Embryonic facial prominence (tissue), 1 donor: ENCODE measurements at regions not wholly inside any gene's neighbourhood (a gene's known extent, or its start where the extent isn't known, plus 50 kb on each side); places are given as distances from the start of the nearest gene placed in this dataset.
"Not testable (repeated sequence)": the region's sequence is repeated elsewhere in the genome, so short reads cannot be mapped to it uniquely, and the experiment has no call there.

Experiments
- DNase-seq: peaks from one replicate; pipeline ENCODE4 v3.0.0-alpha.2; 2016; ENCODE audit errors: extremely low spot score

- no peak for DNase-seq
Observed at GRCh38 chrX:109782994-109783700, 50.1 kb upstream of the ACSL4 start.

DNA sequence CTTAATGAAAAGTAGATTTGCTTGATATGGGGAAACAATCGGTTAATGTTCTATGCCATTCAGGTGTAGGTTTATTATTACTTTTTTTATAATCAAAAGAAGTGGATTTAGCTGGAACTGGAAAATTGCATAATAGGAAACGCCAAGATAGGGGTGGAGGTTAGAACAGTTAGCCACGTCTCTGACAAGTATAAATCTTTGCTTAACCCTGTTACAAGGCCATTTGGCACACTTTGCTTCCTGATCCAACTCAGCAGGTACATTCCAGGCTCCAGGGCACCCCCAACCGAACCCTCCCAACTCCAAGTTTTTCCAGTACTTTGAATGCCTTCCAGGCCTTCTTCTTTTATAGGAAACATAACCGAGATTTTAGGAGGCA lies 50.6 kb upstream of the ACSL4 start:
- no peak for DNase-seq

DNA sequence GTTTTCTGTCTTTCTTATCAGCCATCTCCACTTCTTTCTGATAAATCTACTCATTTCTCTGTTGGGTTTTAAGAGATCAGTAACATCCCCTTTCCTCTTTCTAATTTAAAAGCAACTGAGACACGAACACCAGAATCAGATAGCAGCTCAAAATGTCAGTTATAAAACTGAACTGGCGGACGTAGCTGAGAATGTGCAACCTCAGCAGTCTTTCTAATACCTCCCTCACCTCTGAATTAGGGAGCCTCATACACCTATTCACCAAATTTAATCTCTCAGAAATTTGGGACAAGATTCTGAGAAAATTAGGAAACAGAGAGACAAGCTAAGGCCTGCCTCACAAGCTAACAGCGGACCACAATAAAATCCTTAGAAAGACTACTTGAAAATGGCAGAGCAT lies 52.0 kb upstream of the ACSL4 start:
- DNase-seq, result no peak

- not testable (repeated sequence) for DNase-seq
Observed at GRCh38 chrX:109790511-109790910, 57.5 kb upstream of the ACSL4 start.

- DNase-seq, result no peak
Observed at GRCh38 chrX:109793191-109793590, 60.1 kb upstream of the ACSL4 start.

- no peak for DNase-seq
Observed at GRCh38 chrX:109795682-109796081, 62.6 kb upstream of the ACSL4 start.

GRCh38 chrX:109797311-109797975 lies 64.4 kb upstream of the ACSL4 start:
- DNase-seq, result no peak

DNA sequence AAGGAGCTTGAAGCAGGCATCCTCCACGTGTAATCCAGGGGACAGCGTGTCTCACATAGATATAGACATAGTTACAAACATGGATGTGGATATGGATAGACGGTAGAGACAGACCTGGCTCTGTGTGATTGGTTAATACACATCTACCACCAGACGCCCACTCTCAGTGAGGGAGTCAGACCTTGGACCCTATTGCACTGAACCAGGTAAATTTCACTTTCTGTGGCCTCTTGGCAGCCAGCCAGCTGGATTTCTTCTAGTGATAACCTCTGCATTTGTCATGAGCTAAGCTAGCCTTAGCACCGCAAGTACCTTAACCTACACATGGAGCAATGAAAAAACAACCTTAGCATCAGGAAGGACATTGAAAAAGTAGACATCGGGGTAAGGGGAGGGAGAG lies 79.2 kb upstream of the ACSL4 start:
- no peak for DNase-seq

DNA sequence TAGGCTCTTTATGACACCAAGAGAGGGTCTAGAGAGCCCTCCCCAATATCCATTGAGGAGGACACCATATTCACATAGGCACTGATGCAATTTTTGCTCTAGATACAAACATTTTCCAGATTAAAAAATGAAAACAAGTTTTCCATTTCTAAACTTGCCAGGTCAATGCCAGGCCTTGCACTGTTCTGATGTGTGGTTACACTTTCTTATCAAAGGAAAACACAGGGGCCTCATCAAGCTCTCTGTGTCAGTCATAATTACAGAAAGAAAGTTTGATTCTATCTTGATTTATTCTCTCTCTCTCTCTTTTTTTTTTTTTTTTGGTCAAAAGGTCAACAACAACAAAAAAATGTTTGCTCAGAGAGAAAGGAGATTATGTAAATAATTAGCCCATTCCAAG lies 80.2 kb upstream of the ACSL4 start:
- DNase-seq, result no peak

DNA sequence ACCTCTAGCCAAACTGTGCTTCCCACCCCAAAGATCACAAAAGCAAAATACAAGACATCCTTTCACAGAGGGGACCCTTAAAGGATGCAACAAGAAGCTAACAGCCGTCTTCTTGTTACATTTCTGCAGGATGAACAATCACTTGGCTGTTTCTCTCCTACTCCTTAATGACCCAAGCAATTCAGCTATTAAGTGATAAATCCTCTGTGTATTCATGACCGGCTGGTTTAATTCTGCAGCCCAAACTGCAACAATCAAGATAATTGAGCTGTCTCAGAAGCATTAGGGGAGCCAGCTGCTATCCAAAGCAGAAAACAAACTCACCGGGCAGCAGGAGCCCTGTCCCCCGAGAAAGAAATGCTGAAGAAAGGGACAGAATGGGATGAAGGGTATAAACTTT lies 85.9 kb upstream of the ACSL4 start:
- no peak for DNase-seq

- DNase-seq, result no peak
Observed at GRCh38 chrX:109822861-109823260, 89.8 kb upstream of the ACSL4 start.

DNA sequence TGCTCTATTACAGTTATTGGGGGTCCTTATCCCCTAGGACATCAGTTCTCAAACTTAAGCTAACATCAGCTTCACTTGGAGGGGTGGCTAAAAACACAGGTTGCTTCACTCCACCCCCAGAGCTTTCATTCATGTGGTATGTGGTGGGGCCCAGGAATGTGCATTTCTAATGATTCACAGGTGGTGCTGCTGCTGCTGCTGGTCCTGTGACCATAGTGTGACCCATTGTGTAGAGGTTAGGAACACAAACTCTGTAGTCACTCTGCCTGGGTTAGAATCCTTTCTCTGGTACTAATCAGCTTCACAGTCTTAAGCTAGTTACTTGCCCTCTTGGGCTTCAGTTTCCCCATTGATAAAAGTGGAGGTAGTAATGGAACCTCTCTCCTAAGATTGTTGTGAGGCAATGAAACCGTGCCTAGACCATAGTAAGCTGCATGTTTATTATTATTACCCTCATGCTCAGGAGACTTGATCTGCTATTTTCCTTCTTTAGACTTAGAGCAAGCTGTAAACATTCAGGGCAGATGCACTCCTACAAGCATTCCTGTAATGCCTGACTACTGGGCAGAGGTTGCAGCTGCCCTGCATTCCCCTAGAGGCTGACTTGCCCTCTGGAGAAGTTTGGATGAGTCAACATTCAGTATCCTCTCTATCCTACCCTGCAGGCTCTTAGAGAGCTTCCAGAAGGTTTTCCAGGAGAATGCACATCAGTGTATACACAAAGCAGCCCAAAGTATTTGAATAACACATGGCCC lies 94.1 kb upstream of the ACSL4 start:
- no peak for DNase-seq

- DNase-seq, result no peak
Observed at GRCh38 chrX:109827772-109828171, 94.7 kb upstream of the ACSL4 start.

DNA sequence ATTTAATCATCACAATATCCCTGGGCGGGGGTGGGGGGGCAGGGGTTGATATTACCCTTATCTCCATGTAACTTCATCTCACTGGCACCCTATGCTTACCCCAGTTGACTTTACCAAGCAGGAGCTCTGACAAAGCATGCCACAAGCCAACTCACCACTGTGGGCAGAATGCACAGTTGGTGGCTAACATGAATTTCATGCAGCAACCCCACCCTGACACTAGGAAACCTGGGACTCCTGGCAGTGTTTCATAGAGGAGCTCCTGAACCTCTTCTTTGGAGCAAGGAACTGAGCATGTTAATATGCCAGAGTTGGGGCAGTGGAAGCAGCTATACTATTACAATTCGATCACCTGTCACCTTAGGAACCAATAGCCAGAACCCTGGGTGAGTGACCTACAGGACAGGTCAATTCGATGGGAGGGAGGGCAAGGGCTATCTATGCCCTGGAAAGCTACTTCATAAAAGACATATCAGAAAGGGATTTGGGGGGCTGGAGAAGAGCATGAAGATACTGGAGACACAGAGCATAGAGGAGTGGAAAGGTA lies 97.2 kb upstream of the ACSL4 start:
- DNase-seq, result no peak

DNA sequence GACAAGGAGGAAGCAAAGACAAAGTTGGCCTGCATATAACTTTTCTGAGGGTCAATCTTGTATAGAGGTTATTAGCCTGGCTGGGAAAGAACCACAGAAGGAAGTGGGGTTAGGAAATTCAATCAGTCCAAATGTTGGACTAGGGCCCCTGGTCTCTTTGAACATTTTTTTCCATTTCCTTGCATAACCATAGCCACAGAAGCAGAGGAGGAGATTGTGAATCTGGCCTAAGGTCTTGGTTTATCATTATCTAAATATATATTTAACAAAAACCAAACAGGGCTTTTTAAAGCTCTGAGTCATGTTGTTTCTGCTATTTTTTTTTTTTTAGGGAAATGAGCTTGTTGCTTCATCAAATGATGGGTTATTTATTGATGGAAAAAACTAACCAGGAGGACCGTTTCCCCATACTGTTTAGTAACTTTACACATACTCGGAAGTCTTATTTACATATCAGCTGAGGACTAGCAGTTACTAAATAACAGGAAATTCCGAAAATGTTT lies 97.7 kb upstream of the ACSL4 start:
- DNase-seq, result no peak

GRCh38 chrX:109831326-109831985 lies 98.4 kb upstream of the ACSL4 start:
- DNase-seq, result no peak

DNA sequence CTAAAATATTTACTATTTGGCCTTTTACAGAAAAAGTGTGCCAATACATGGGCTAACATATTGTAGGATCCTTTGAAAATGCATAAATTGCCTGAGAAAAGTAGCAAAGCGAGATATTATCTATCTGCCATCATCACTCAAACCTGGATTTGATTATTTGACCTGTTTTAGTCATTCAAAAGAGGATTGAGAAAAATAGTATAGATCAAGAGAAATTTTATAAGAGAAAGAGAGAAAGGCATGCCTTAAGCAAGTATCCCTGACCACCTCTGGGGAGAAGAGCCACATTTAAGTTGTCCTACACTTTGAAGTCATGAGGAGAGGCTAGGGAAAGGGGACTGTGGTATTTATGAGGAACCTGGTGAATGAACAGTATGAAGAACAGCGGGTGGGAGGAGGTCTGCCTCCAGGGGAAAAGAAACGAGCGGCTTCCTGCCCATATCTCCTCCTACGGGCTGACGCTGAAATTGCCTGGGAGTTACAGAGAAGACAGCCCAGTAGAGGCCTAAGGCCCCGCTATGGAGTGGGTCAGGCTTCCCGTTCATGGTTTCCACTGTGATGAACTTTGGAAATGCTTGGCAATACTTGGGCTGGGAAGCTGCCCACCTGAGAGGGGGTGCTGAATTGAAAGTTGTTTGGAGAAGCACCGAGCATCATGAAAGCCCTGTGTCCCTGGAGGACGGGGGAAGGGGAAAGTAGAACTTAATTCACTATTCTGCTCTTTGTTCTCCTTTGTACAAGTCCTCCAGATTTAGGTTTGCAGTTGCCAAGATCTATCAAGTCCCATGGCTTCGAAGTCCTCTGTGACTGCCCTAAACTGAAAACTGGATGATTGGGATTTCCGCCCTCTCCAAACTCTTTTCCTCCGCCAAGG lies 106.9 kb upstream of the ACSL4 start:
- DNase-seq, result no peak

GRCh38 chrX:109840585-109840984 lies 107.5 kb upstream of the ACSL4 start:
- no peak for DNase-seq

- no peak for DNase-seq
Observed at GRCh38 chrX:109841257-109841656, 108.2 kb upstream of the ACSL4 start.

DNA sequence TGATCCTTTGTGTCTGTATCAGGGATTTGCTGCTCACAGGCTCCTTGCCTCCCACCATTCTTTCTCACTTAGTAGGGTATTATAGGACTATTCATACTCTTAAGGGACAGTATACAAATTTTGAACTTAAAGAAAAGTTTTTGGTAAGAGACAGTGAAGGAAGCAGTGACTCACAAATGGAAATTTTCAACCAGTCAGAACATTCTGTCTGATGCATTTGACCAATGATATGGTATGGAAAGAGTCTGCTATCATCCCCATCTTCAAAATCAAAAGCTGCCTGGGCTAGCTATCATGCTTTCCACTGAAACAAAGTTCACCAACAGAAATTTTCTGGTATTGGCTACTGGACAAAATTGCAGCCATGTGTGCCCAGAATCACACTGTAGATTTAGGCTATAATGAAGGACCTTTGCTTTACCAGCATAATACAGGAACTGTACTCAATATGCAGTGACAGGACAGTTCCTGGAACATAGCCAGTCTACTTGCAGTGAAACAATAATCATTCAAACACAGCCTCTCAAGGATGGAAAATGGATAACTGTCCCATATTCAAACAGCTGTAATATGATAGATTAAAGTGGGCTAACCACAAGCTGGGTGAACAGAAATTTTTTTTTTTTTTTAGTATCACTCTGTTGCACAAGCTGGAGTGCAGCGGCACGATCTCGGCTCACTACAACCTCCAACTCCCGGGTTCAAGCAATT lies 109.0 kb upstream of the ACSL4 start:
- no peak for DNase-seq
